ENCODE measurements at regions not wholly inside any gene's neighbourhood (a gene's known extent, or its start where the extent isn't known, plus 50 kb on each side); places are given as distances from the start of the nearest gene placed in this dataset.

GRCh38 chr10:33455029-33455428, 120.6 kb upstream of the NRP1 start:
- no peak for DNase-seq (ENCODE audit: low spot score in 2 of 2, unreplicated experiment in 2 of 2)
- Mint-ChIP-seq H3K36me3 (peaks cover 5% of the 10 kb centered on the region), H3K27ac (no peak overlapping the region), H3K4me1 (peaks cover 12% of the 10 kb centered on the region), H3K9me3 (peaks cover 6% of the 10 kb centered on the region), H3K4me3 (no peak overlapping the region), H3K27me3 (ENCODE audit: low read depth) (no peaks in the 10 kb centered on the region)
- no peak for TF ChIP-seq CTCF (IDR thresholded peaks at IDR 0.05; ENCODE audit: unreplicated experiment)

GRCh38 chr10:33454554-33454953, 120.1 kb upstream of the NRP1 start:
- Mint-ChIP-seq H3K27ac (no peak overlapping the region), H3K4me3 (no peak overlapping the region), H3K36me3 (peaks cover 5% of the 10 kb centered on the region), H3K27me3 (ENCODE audit: low read depth) (no peaks in the 10 kb centered on the region), H3K9me3 (peaks cover 6% of the 10 kb centered on the region), H3K4me1 (peaks cover 7% of the 10 kb centered on the region)
- DNase-seq (ENCODE audit: low spot score in 2 of 2, unreplicated experiment in 2 of 2): no peak
- TF ChIP-seq CTCF (IDR thresholded peaks at IDR 0.05; ENCODE audit: unreplicated experiment): no peak

GRCh38 chr10:33453081-33454025, 118.9 kb upstream of the NRP1 start:
- H3K4me3 Mint-ChIP-seq: no peak overlapping the region
- H3K9me3 Mint-ChIP-seq: peaks cover 6% of the 10 kb centered on the region
- H3K27me3 Mint-ChIP-seq (ENCODE audit: low read depth): no peaks in the 10 kb centered on the region
- DNase-seq (ENCODE audit: low spot score in 2 of 2, unreplicated experiment in 2 of 2): no peak
- no peak overlapping the region for H3K27ac Mint-ChIP-seq
- no peak for TF ChIP-seq CTCF (IDR thresholded peaks at IDR 0.05; ENCODE audit: unreplicated experiment)
- H3K4me1 Mint-ChIP-seq: peaks cover 3% of the 10 kb centered on the region
- H3K36me3 Mint-ChIP-seq: peaks cover 5% of the 10 kb centered on the region

- Mint-ChIP-seq H3K4me1 (peaks cover 20% of the 10 kb centered on the region), H3K27ac (no peak overlapping the region), H3K9me3 (peaks cover 6% of the 10 kb centered on the region), H3K36me3 (peaks cover 5% of the 10 kb centered on the region), H3K4me3 (no peak overlapping the region), H3K27me3 (ENCODE audit: low read depth) (no peaks in the 10 kb centered on the region)
- no peak for TF ChIP-seq CTCF (IDR thresholded peaks at IDR 0.05; ENCODE audit: unreplicated experiment)
- no peak for DNase-seq (ENCODE audit: low spot score in 2 of 2, unreplicated experiment in 2 of 2)
These were observed 114.1 kb upstream of the NRP1 start for GRCh38 chr10:33448421-33449140.

GRCh38 chr10:33441561-33441960, 107.1 kb upstream of the NRP1 start:
- H3K27me3 Mint-ChIP-seq (ENCODE audit: low read depth): no peaks in the 10 kb centered on the region
- no peak overlapping the region for H3K4me3 Mint-ChIP-seq
- no peaks in the 10 kb centered on the region for H3K36me3 Mint-ChIP-seq
- H3K9me3 Mint-ChIP-seq: peaks cover 4% of the 10 kb centered on the region
- DNase-seq (ENCODE audit: low spot score in 2 of 2, unreplicated experiment in 2 of 2): no peak
- no peak overlapping the region for H3K27ac Mint-ChIP-seq
- no peak for TF ChIP-seq CTCF (IDR thresholded peaks at IDR 0.05; ENCODE audit: unreplicated experiment)
- H3K4me1 Mint-ChIP-seq: peaks cover 20% of the 10 kb centered on the region

All from mesothelial cell of epicardium (in vitro differentiated cells).